HEK293T (cell line): ENCODE measurements at regions not wholly inside any gene's neighbourhood (a gene's known extent, or its start where the extent isn't known, plus 50 kb on each side); places are given as distances from the start of the nearest gene placed in this dataset.
"Not testable (repeated sequence)": the region's sequence is repeated elsewhere in the genome, so short reads cannot be mapped to it uniquely, and the experiment has no call there.

Experiments
- BHLHE40 ChIP-seq: fragments of 450-650 bp; IDR thresholded peaks from 2 replicates; pipeline ENCODE4 v1.6.1; 2016; ENCODE audit warnings: mild to moderate bottlenecking, moderate library complexity, borderline replicate concordance
- FOXK2 ChIP-seq: fragments of 450-650 bp; IDR thresholded peaks from 2 replicates; pipeline ENCODE4 v1.6.1; 2016; ENCODE audit warnings: mild to moderate bottlenecking
- FOXM1 ChIP-seq: fragments of 450-650 bp; IDR thresholded peaks from 2 replicates; pipeline ENCODE4 v1.6.1; 2017; ENCODE audit warnings: mild to moderate bottlenecking, borderline replicate concordance
- L3MBTL2 ChIP-seq: fragments of 450-650 bp; conservative IDR thresholded peaks from 2 replicates; pipeline ENCODE4 v1.6.1; 2016; ENCODE audit warnings: mild to moderate bottlenecking
- SP1 ChIP-seq: fragments of 450-650 bp; IDR thresholded peaks from 2 replicates; pipeline ENCODE4 v1.6.1; 2017

DNA sequence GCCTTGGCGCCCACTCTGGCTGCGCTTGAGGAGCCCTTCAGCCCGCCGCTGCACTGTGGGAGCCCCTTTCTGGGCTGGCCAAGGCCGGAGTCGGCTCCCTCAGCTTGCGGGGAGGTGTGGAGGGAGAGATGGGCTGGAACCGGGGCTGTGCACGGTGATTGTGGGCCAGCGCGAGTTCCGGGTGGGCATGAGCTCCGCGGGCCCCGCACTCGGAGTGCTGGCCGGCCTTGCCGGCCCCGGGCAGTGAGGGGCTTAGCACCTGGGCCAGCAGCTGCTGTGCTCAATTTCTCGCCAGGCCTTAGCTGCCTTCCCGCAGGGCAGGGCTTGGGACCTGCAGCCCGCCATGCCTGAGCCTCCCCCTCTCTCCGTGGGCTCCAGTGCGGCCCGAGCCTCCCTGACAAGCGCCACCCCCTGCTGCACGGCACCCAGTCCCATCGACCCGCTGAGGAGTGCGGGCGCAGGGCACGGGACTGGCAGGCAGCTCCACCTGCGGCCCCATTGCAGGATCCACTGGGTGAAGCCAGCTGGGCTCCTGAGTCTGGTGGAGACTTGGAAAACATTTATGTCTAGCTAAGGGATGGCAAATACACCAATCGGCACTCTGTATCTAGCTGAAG is 643.6 kb upstream of the CPEB2 start:
- not testable (repeated sequence) for TF ChIP-seq BHLHE40, FOXM1, FOXK2, L3MBTL2, SP1
